DND-41 (cell line): ENCODE measurements at regions not wholly inside any gene's neighbourhood (a gene's known extent, or its start where the extent isn't known, plus 50 kb on each side); places are given as distances from the start of the nearest gene placed in this dataset.
"Not testable (repeated sequence)": the region's sequence is repeated elsewhere in the genome, so short reads cannot be mapped to it uniquely, and the experiment has no call there.

ENCODE experiments used
- CTCF ChIP-seq: IDR thresholded peaks from 2 replicates; pipeline ENCODE4 v1.5.1; 2012; ENCODE audit warnings: borderline replicate concordance, low read length, moderate library complexity, mild to moderate bottlenecking; ENCODE audit not compliant: poor library complexity, severe bottlenecking; ENCODE audit errors: extremely low read depth
- EZH2 ChIP-seq: IDR thresholded peaks from 3 replicates; pipeline ENCODE4 v1.6.1; 2012; ENCODE audit warnings: borderline replicate concordance, low read depth, mild to moderate bottlenecking, moderate library complexity, low read length, inconsistent platforms; ENCODE audit not compliant: severe bottlenecking

DNA sequence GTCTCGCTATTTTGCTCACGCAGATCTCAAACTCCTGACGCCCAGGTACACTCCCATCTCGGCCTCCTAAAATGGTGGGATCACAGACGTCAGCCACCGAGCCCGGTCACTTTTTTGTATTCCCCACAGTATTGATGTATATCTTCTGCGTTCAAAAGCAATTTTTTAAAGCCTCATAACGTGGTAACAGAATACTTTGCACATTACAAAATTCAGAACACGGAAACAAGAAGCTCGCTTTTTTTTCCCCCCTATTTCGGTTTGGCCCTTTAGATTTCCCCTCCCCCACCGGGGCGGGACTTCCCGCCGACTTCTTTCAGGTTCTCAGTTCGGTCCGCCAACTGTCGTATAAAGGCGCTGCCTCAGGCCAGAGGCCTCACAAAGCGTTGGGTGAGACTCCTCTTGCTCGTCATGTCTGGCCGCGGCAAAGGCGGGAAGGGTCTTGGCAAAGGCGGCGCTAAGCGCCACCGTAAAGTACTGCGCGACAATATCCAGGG, 88.4 kb downstream of the OR2B2 start:
- not testable (repeated sequence) for TF ChIP-seq CTCF, EZH2
